GM23338 (cell line): ENCODE measurements at regions not wholly inside any gene's neighbourhood (a gene's known extent, or its start where the extent isn't known, plus 50 kb on each side); places are given as distances from the start of the nearest gene placed in this dataset.
A peak's percentile ranks its signal among the peaks of the same experiment; 100 is the strongest.

ENCODE experiments used
- ATAC-seq: fragments of 200-7000 bp; cut with Tn5 transposase; 3 replicates; pipeline ENCODE4 v1.9.1; 2020
- DNase-seq: peaks from one replicate; pipeline ENCODE4 v3.0.0-alpha.2; 2015; ENCODE audit warnings: low spot score
- H2AFZ ChIP-seq: fragments of 200-600 bp; sonication (generic); 2 replicates; pipeline ENCODE4 v1.8.0; 2016; ENCODE audit warnings: antibody characterized with exemption, mild to moderate bottlenecking, moderate library complexity
- H3F3A ChIP-seq: fragments of 200-600 bp; sonication (generic); replicated peaks from 2 replicates; pipeline ENCODE4 v1.8.0; 2017; ENCODE audit warnings: antibody characterized with exemption, mixed run types, low read depth
- H3K27ac ChIP-seq: fragments of 200-600 bp; sonication (generic); 2 replicates; pipeline ENCODE4 v1.6.1; 2016; ENCODE audit warnings: low read depth
- H3K27me3 ChIP-seq: fragments of 200-600 bp; sonication (generic); 2 replicates; pipeline ENCODE4 v1.8.0; 2016; ENCODE audit warnings: mild to moderate bottlenecking, mixed run types, moderate library complexity; ENCODE audit not compliant: insufficient read depth
- H3K36me3 ChIP-seq: fragments of 200-600 bp; sonication (generic); 2 replicates; pipeline ENCODE4 v1.8.0; 2016; ENCODE audit warnings: mild to moderate bottlenecking; ENCODE audit not compliant: insufficient read depth
- H3K4me1 ChIP-seq: fragments of 200-600 bp; sonication (generic); 2 replicates; pipeline ENCODE4 v1.8.0; 2016; ENCODE audit warnings: mild to moderate bottlenecking, moderate library complexity; ENCODE audit not compliant: insufficient read depth
- H3K4me2 ChIP-seq: fragments of 200-600 bp; sonication (generic); 2 replicates; pipeline ENCODE4 v1.7.1; 2017; ENCODE audit warnings: mixed run types
- H3K4me3 ChIP-seq: fragments of 200-600 bp; sonication (generic); 2 replicates; pipeline ENCODE4 v1.6.1; 2016; ENCODE audit warnings: mixed run types
- H3K79me2 ChIP-seq: fragments of 200-600 bp; sonication (generic); replicated peaks from 2 replicates; pipeline ENCODE4 v1.8.0; 2017; ENCODE audit warnings: mild to moderate bottlenecking; ENCODE audit not compliant: insufficient read depth
- H3K9me2 ChIP-seq: fragments of 200-600 bp; sonication (generic); 2 replicates; pipeline ENCODE4 v1.8.0; 2017; ENCODE audit not compliant: insufficient read depth
- H4K20me1 ChIP-seq: fragments of 200-600 bp; sonication (generic); replicated peaks from 2 replicates; pipeline ENCODE4 v1.8.0; 2017; ENCODE audit warnings: mild to moderate bottlenecking; ENCODE audit not compliant: insufficient read depth
- H3K27ac Mint-ChIP-seq: 2 replicates; pipeline ENCODE4 v1.8.0; 2020; ENCODE audit warnings: inconsistent platforms, mild to moderate bottlenecking, moderate library complexity, mixed read lengths
- H3K27me3 Mint-ChIP-seq: 3 replicates; pipeline ENCODE4 v1.8.0; 2022; ENCODE audit warnings: low read depth, mild to moderate bottlenecking, moderate library complexity, mixed read lengths, inconsistent platforms; ENCODE audit not compliant: insufficient read depth, poor library complexity
- H3K36me3 Mint-ChIP-seq: 3 replicates; pipeline ENCODE4 v1.8.0; 2021; ENCODE audit warnings: low read depth, mild to moderate bottlenecking, inconsistent platforms, moderate library complexity, mixed read lengths
- H3K4me1 Mint-ChIP-seq: 3 replicates; pipeline ENCODE4 v1.8.0; 2020; ENCODE audit warnings: mild to moderate bottlenecking, inconsistent platforms, mixed read lengths
- H3K4me3 Mint-ChIP-seq: 3 replicates; pipeline ENCODE4 v1.8.0; 2021; ENCODE audit warnings: moderate library complexity, mild to moderate bottlenecking, inconsistent platforms, mixed read lengths
- H3K9me3 Mint-ChIP-seq: 3 replicates; pipeline ENCODE4 v1.8.0; 2020; ENCODE audit warnings: moderate library complexity, mild to moderate bottlenecking, inconsistent platforms, mixed read lengths
- CREB1 ChIP-seq: fragments of 250-450 bp; sonication (Bioruptor Pico); IDR thresholded peaks from 2 replicates; pipeline ENCODE4 v1.5.0; 2020; ENCODE audit warnings: low read depth, mild to moderate bottlenecking, moderate library complexity
- EZH2 ChIP-seq: fragments of 200-600 bp; sonication (generic); IDR thresholded peaks from one replicate; pipeline ENCODE4 v1.8.0; 2017; ENCODE audit warnings: antibody characterized with exemption, mild to moderate bottlenecking, low read depth; ENCODE audit not compliant: unreplicated experiment
- JUNB ChIP-seq: IDR thresholded peaks from one replicate; pipeline ENCODE4 v1.6.1; 2016; ENCODE audit warnings: antibody characterized with exemption; ENCODE audit not compliant: unreplicated experiment
- STAT1 ChIP-seq: IDR thresholded peaks from one replicate; pipeline ENCODE4 v1.6.1; 2016; ENCODE audit warnings: antibody characterized with exemption; ENCODE audit not compliant: unreplicated experiment
- ZNF114 ChIP-seq: fragments of 250-450 bp; sonication (Bioruptor Pico); IDR thresholded peaks from 2 replicates; pipeline ENCODE4 v1.5.0; 2020; ENCODE audit warnings: mild to moderate bottlenecking, moderate library complexity
- TF ChIP-seq, protein P1 (sequence below): IDR thresholded peaks from one replicate; pipeline ENCODE4 v1.6.1; 2018; ENCODE audit warnings: antibody characterized with exemption; ENCODE audit not compliant: unreplicated experiment
- TF ChIP-seq, protein P2 (sequence below): IDR thresholded peaks from 2 replicates; pipeline ENCODE4 v1.6.1; 2016; ENCODE audit warnings: antibody characterized with exemption
- TF ChIP-seq, protein P3 (sequence below): fragments of 250-450 bp; sonication (Bioruptor Pico); IDR thresholded peaks from 2 replicates; pipeline ENCODE4 v1.5.0; 2020; ENCODE audit warnings: mild to moderate bottlenecking, moderate library complexity

DNA sequence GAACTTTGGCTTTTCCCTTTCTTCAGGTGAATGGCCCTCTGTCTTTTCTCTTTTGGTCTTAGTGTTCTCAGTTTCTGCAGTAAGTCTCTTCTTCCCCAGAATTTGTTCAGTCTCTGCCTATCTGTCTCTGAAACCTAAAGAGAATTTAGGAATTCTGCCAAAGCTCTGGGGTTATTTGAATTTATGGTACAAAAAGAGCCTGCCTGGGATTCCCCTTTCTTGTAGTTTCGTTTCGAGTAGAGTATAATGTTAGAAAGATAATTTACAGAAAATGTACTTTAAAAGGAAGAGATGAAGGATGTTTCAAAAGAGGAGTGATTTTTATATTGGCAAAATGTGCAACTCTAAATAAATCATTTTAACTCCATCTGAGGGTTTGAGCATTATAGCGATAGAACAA is 247.4 kb upstream of the SATB1 start (continued):
- TF ChIP-seq, protein P1, sequence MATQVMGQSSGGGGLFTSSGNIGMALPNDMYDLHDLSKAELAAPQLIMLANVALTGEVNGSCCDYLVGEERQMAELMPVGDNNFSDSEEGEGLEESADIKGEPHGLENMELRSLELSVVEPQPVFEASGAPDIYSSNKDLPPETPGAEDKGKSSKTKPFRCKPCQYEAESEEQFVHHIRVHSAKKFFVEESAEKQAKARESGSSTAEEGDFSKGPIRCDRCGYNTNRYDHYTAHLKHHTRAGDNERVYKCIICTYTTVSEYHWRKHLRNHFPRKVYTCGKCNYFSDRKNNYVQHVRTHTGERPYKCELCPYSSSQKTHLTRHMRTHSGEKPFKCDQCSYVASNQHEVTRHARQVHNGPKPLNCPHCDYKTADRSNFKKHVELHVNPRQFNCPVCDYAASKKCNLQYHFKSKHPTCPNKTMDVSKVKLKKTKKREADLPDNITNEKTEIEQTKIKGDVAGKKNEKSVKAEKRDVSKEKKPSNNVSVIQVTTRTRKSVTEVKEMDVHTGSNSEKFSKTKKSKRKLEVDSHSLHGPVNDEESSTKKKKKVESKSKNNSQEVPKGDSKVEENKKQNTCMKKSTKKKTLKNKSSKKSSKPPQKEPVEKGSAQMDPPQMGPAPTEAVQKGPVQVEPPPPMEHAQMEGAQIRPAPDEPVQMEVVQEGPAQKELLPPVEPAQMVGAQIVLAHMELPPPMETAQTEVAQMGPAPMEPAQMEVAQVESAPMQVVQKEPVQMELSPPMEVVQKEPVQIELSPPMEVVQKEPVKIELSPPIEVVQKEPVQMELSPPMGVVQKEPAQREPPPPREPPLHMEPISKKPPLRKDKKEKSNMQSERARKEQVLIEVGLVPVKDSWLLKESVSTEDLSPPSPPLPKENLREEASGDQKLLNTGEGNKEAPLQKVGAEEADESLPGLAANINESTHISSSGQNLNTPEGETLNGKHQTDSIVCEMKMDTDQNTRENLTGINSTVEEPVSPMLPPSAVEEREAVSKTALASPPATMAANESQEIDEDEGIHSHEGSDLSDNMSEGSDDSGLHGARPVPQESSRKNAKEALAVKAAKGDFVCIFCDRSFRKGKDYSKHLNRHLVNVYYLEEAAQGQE: no peak
- TF ChIP-seq CREB1 (no peak), JUNB (no peak)

DNA sequence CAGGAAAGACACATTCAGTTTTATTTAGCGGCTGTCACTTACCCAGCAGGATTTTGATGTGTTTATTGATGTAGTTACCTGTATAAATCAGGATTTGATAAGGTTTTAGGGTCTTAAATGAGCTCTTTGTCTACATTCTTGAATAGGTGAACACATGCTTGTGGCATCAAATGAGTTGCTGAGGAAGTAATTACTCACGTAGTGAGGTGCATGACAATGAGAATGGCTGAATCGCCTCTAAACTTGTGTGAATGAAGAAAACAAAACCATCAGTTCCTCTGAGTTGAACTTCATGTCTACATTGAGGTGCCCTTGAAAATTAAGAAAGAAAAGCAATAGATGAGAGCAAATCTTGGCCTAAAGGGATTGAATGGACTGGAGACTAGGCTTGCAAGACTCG is 245.6 kb upstream of the SATB1 start:
- no peak overlapping the region for H3K4me2 ChIP-seq
- 0 out of 2 replicates have a peak, but pooled peaks cover 6% of the 10 kb centered on the region for H3K4me1 ChIP-seq
- no peak for DNase-seq
- no peak for ATAC-seq
- Mint-ChIP-seq H3K27me3 (no peaks in the 10 kb centered on the region), H3K27ac (0 out of 2 replicates have a peak overlapping the region, but pooled peaks have one; percentile 6), H3K36me3 (no peaks in the 10 kb centered on the region), H3K4me1 (peaks cover 6% of the 10 kb centered on the region; the same call in 2 of the 3 replicates), H3K4me3 (no peak overlapping the region), H3K9me3 (no peaks in the 10 kb centered on the region; the same call in 2 of the 3 replicates)
- H2AFZ ChIP-seq: no peak overlapping the region
- H3K27ac ChIP-seq: no peak overlapping the region
- no peaks in the 10 kb centered on the region for H4K20me1 ChIP-seq
- no peaks in the 10 kb centered on the region for H3K27me3 ChIP-seq
- TF ChIP-seq EZH2 (no peak), CREB1 (no peak), JUNB (no peak), ZNF114 (CRISPR knock-in tag) (no peak), STAT1 (no peak)
- TF ChIP-seq, protein P2, sequence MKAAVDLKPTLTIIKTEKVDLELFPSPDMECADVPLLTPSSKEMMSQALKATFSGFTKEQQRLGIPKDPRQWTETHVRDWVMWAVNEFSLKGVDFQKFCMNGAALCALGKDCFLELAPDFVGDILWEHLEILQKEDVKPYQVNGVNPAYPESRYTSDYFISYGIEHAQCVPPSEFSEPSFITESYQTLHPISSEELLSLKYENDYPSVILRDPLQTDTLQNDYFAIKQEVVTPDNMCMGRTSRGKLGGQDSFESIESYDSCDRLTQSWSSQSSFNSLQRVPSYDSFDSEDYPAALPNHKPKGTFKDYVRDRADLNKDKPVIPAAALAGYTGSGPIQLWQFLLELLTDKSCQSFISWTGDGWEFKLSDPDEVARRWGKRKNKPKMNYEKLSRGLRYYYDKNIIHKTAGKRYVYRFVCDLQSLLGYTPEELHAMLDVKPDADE: no peak
- TF ChIP-seq, protein P3, sequence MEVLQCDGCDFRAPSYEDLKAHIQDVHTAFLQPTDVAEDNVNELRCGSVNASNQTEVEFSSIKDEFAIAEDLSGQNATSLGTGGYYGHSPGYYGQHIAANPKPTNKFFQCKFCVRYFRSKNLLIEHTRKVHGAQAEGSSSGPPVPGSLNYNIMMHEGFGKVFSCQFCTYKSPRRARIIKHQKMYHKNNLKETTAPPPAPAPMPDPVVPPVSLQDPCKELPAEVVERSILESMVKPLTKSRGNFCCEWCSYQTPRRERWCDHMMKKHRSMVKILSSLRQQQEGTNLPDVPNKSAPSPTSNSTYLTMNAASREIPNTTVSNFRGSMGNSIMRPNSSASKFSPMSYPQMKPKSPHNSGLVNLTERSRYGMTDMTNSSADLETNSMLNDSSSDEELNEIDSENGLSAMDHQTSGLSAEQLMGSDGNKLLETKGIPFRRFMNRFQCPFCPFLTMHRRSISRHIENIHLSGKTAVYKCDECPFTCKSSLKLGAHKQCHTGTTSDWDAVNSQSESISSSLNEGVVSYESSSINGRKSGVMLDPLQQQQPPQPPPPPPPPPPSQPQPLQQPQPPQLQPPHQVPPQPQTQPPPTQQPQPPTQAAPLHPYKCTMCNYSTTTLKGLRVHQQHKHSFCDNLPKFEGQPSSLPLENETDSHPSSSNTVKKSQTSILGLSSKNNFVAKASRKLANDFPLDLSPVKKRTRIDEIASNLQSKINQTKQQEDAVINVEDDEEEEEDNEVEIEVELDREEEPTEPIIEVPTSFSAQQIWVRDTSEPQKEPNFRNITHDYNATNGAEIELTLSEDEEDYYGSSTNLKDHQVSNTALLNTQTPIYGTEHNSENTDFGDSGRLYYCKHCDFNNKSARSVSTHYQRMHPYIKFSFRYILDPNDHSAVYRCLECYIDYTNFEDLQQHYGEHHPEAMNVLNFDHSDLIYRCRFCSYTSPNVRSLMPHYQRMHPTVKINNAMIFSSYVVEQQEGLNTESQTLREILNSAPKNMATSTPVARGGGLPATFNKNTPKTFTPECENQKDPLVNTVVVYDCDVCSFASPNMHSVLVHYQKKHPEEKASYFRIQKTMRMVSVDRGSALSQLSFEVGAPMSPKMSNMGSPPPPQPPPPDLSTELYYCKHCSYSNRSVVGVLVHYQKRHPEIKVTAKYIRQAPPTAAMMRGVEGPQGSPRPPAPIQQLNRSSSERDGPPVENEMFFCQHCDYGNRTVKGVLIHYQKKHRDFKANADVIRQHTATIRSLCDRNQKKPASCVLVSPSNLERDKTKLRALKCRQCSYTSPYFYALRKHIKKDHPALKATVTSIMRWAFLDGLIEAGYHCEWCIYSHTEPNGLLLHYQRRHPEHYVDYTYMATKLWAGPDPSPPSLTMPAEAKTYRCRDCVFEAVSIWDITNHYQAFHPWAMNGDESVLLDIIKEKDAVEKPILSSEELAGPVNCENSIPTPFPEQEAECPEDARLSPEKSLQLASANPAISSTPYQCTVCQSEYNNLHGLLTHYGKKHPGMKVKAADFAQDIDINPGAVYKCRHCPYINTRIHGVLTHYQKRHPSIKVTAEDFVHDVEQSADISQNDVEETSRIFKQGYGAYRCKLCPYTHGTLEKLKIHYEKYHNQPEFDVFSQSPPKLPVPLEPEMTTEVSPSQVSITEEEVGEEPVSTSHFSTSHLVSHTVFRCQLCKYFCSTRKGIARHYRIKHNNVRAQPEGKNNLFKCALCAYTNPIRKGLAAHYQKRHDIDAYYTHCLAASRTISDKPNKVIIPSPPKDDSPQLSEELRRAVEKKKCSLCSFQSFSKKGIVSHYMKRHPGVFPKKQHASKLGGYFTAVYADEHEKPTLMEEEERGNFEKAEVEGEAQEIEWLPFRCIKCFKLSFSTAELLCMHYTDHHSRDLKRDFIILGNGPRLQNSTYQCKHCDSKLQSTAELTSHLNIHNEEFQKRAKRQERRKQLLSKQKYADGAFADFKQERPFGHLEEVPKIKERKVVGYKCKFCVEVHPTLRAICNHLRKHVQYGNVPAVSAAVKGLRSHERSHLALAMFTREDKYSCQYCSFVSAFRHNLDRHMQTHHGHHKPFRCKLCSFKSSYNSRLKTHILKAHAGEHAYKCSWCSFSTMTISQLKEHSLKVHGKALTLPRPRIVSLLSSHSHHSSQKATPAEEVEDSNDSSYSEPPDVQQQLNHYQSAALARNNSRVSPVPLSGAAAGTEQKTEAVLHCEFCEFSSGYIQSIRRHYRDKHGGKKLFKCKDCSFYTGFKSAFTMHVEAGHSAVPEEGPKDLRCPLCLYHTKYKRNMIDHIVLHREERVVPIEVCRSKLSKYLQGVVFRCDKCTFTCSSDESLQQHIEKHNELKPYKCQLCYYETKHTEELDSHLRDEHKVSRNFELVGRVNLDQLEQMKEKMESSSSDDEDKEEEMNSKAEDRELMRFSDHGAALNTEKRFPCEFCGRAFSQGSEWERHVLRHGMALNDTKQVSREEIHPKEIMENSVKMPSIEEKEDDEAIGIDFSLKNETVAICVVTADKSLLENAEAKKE (CRISPR knock-in tag): no peak
- H3K4me3 ChIP-seq: no peak overlapping the region
- H3F3A ChIP-seq: no peaks in the 10 kb centered on the region
- H3K36me3 ChIP-seq: no peaks in the 10 kb centered on the region
- H3K79me2 ChIP-seq: no peaks in the 10 kb centered on the region
- H3K9me2 ChIP-seq: peaks cover 3% of the 10 kb centered on the region; the same call in 1 of the 2 replicates
